RWPE1 (cell line): ENCODE measurements at regions not wholly inside any gene's neighbourhood (a gene's known extent, or its start where the extent isn't known, plus 50 kb on each side); places are given as distances from the start of the nearest gene placed in this dataset.
A peak's percentile ranks its signal among the peaks of the same experiment; 100 is the strongest.
"Not testable (repeated sequence)": the region's sequence is repeated elsewhere in the genome, so short reads cannot be mapped to it uniquely, and the experiment has no call there.

Experiments
- CTCF ChIA-PET: fragments of 350-600 bp; sonication (Branson Sonifier 250); formaldehyde crosslinking; extraction: SDS; loops from one replicate; lab custom pipeline; 2021; lab: Yijun Ruan, JAX
- POLR2A ChIA-PET: fragments of 400-600 bp; formaldehyde crosslinking; extraction: SDS; loops from one replicate; lab custom pipeline; 2020; ENCODE audit warnings: antibody characterized with exemption; ENCODE audit not compliant: low non-redundant PET; lab: Yijun Ruan, JAX
- DNase-seq: peaks from one replicate; pipeline ENCODE4 v3.0.0; 2012; ENCODE audit warnings: low spot score
- H3K27ac ChIP-seq: fragments of 450-650 bp; 2 replicates; pipeline ENCODE4 v1.5.1; 2017
- CTCF ChIP-seq: fragments of 450-650 bp; conservative IDR thresholded peaks from 2 replicates; pipeline ENCODE4 v1.5.1; 2017; ENCODE audit warnings: low read depth, mild to moderate bottlenecking

GRCh38 chrX:121356850-121357171 is 309.4 kb downstream of the GLUD2 start:
- no peak for DNase-seq
- CTCF ChIA-PET, result no interaction called here
- TF ChIP-seq CTCF, result no peak
- POLR2A ChIA-PET, result no interaction called here
- no peak overlapping the region for H3K27ac ChIP-seq

- no peak for DNase-seq
- TF ChIP-seq CTCF, result no peak
Measured at GRCh38 chrX:121360280-121360679, 312.9 kb downstream of the GLUD2 start.

GRCh38 chrX:121365572-121366161 is 318.3 kb downstream of the GLUD2 start:
- POLR2A ChIA-PET, result no interaction called here
- no peak for DNase-seq
- no peak overlapping the region for H3K27ac ChIP-seq
- TF ChIP-seq CTCF, result no peak
- CTCF ChIA-PET, result no interaction called here

More at GRCh38 chrX:121360280-121360679, 312.9 kb downstream of the GLUD2 start:
- ChIA-PET CTCF (no interaction called here), POLR2A (no interaction called here)
- no peak overlapping the region for H3K27ac ChIP-seq

GRCh38 chrX:121374471-121374870 is 327.1 kb downstream of the GLUD2 start:
- ChIA-PET CTCF (no interaction called here), POLR2A (no interaction called here)
- no peak for TF ChIP-seq CTCF
- no peak overlapping the region for H3K27ac ChIP-seq
- no peak for DNase-seq

- CTCF ChIA-PET, DNase-seq, POLR2A ChIA-PET, H3K27ac ChIP-seq: not testable (repeated sequence)
Measured at GRCh38 chrX:121381915-121382314, 334.5 kb downstream of the GLUD2 start.

GRCh38 chrX:121389976-121390714 is 342.7 kb downstream of the GLUD2 start:
- peak; percentile 1 for DNase-seq
- CTCF ChIA-PET, result no interaction called here
- no peak for TF ChIP-seq CTCF
- H3K27ac ChIP-seq, result no peak overlapping the region
- POLR2A ChIA-PET, result no interaction called here

- no peak for DNase-seq
- POLR2A ChIA-PET, result no interaction called here
- H3K27ac ChIP-seq, result no peak overlapping the region
- CTCF ChIA-PET, result no interaction called here
- TF ChIP-seq CTCF, result no peak
Measured at GRCh38 chrX:121405826-121406225, 358.4 kb downstream of the GLUD2 start.
